ENCODE measurements at regions not wholly inside any gene's neighbourhood (a gene's known extent, or its start where the extent isn't known, plus 50 kb on each side); places are given as distances from the start of the nearest gene placed in this dataset.

DNA sequence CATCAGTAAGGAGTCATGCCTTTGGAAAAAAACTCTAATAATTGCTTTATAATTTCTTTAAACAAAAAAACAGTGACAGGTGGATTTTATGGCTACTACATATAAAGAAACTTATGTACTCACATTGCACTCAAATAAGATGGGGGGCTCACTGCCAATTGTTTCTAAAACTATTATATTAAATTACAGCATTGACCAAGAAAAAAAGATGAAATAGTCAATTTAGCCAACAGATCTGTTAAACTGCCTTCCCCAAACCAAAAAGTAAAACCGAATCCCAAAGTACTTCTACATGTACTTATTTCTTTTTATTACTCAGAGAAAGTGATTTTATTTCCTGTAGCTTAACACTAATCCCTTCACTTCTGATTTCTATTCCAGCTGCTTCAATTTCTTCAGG is 716.8 kb upstream of the SLITRK5 start:
- TF ChIP-seq, protein P1, sequence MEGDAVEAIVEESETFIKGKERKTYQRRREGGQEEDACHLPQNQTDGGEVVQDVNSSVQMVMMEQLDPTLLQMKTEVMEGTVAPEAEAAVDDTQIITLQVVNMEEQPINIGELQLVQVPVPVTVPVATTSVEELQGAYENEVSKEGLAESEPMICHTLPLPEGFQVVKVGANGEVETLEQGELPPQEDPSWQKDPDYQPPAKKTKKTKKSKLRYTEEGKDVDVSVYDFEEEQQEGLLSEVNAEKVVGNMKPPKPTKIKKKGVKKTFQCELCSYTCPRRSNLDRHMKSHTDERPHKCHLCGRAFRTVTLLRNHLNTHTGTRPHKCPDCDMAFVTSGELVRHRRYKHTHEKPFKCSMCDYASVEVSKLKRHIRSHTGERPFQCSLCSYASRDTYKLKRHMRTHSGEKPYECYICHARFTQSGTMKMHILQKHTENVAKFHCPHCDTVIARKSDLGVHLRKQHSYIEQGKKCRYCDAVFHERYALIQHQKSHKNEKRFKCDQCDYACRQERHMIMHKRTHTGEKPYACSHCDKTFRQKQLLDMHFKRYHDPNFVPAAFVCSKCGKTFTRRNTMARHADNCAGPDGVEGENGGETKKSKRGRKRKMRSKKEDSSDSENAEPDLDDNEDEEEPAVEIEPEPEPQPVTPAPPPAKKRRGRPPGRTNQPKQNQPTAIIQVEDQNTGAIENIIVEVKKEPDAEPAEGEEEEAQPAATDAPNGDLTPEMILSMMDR (IDR thresholded peaks at IDR 0.05; ENCODE audit: borderline replicate concordance, control extremely low read depth, extremely low read depth, insufficient read depth, missing control alignments) = no peak
- no peak for DNase-seq (ENCODE audit: low spot score)
- in situ Hi-C loops (cut with MboI; ENCODE audit: low sequenced_read_pairs, unreplicated experiment) = no loop called here

DNA sequence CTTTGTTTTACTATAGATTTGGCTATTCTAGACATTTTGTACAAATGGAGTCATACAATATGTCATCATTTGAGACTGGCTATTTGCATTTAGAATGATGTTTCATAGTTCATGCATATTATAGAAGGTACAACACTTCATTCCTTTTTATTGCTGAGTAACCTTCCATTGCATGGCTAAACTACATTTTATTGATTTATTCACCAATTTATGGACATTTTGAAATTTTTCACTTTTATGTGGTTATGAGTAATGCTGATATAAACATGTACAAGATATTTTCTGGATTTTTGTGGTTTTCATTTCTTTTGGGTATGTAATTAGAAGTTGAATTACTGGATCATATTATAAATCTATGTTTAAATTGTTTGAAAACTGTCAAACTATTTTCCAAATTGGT is 710.3 kb upstream of the SLITRK5 start:
- DNase-seq (ENCODE audit: low spot score) = no peak
- in situ Hi-C loops (cut with MboI; ENCODE audit: low sequenced_read_pairs, unreplicated experiment) = no loop called here
- TF ChIP-seq, protein P1 (IDR thresholded peaks at IDR 0.05; ENCODE audit: borderline replicate concordance, control extremely low read depth, extremely low read depth, insufficient read depth, missing control alignments) = no peak

DNA sequence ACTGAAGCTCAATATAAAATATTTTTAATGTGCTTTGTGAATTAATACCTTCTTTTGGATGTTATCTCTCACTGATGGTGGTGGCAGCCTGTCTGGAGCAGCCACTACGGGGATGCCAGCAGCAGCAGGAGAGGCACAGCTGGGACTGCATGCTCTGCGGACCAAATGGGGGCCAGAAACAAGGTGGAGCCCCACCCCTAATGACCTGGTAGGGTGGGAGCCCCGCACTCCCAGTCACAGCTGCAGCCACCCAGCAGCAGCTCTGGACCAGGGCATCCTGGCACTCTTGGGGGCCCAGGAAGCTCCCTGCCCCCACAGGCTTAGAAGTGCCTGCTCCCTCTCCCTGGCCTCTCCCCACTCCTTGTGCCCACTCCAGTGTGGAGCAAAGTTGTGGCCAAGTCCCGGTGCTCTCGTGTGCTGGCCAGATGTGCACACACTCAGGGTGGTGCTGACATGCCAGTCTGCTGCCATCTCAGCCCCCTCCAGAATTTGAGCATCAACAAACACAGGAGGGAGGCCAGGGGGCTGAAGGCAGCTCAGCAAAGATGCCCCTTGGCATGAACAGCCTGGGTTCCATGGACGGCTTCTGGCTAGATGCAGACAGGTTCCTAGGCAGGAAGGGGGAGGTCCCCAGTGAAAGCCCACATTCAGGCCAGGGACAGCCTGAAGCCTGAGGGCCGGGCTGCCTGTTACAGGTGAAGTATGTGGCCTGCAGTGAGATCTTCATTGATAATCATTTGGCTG is 696.7 kb upstream of the SLITRK5 start:
- DNase-seq (ENCODE audit: low spot score) = no peak
- TF ChIP-seq, protein P1 (IDR thresholded peaks at IDR 0.05; ENCODE audit: borderline replicate concordance, control extremely low read depth, extremely low read depth, insufficient read depth, missing control alignments) = no peak
- in situ Hi-C loops (cut with MboI; ENCODE audit: low sequenced_read_pairs, unreplicated experiment) = no loop called here

DNA sequence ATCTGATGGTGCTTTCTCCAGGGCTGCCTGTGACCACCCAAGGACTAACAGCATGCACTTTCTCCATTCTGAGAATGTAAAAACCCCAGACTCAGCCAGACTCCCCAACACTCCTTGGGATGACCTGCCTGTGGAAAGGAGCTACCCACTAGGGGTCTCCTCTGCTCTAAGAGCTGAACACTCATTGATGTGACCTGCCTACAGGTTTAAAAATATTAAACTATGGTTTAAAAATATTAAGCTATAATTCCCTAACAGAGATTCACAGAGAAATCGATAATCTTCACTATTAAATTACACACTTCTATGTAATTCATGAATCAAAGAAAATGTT is 696.2 kb upstream of the SLITRK5 start:
- TF ChIP-seq, protein P1 (IDR thresholded peaks at IDR 0.05; ENCODE audit: borderline replicate concordance, control extremely low read depth, extremely low read depth, insufficient read depth, missing control alignments) = no peak
- no peak for DNase-seq (ENCODE audit: low spot score)
- in situ Hi-C loops (cut with MboI; ENCODE audit: low sequenced_read_pairs, unreplicated experiment) = no loop called here

DNA sequence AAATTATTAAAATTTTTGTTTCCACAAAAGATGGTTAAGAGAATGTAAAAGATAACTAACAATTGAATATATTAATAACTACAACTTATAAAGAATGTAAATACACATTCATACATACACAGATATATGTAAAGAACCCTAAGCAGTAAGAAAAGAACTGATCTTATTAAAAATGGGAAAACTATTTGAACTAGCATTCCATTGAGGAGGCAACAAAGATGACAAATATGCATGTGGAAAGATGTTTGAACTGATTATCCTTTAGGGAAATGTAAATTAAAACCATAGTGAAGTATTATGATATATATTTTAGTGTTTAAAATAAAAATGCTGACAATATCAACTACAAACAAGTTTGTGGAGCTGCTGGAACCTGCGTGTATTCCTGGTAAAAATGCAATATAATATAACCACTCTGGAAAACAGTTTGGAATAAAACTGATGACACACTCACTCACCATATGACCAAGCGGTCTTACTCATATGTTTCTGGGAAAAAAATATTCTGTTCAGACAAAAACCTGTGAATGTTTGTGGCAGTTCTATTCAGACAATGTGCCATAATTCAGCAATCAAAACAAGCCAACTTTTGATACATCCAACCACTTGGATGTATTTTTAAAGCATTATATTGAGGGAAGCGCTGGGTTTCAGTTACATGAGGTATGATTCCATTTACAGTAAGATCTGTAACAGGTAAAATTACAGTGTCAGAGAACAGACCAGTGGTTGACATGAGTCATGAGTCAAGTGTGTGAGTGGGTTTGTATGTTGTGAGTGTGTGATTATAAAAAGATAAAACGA is 694.4 kb upstream of the SLITRK5 start:
- TF ChIP-seq, protein P1 (IDR thresholded peaks at IDR 0.05; ENCODE audit: borderline replicate concordance, control extremely low read depth, extremely low read depth, insufficient read depth, missing control alignments) = no peak
- in situ Hi-C loops (cut with MboI; ENCODE audit: low sequenced_read_pairs, unreplicated experiment) = no loop called here
- DNase-seq (ENCODE audit: low spot score) = no peak

DNA sequence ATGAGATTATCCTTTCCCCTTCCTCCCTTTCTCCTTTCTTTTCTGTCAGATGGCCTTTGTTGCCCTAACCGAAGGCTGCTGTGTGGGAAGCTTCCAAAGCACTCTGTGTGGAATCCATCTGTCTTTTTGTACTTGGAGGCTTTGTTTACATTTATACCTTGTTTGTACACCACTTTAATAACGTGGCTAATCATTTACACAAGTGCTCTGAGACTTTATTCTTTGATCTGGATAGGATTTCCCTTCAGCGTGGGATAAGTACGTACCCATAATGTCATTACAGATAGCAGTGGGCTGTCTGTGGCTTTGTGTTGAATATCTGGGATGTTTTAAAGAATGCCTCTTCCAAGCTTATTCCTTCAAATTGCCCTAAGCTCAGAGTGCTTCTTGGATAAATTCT is 684.7 kb upstream of the SLITRK5 start:
- no peak for DNase-seq (ENCODE audit: low spot score)
- TF ChIP-seq, protein P1 (IDR thresholded peaks at IDR 0.05; ENCODE audit: borderline replicate concordance, control extremely low read depth, extremely low read depth, insufficient read depth, missing control alignments) = no peak
- in situ Hi-C loops (cut with MboI; ENCODE audit: low sequenced_read_pairs, unreplicated experiment) = no loop called here

Measured in GM13976 (cell line).